ENCODE measurements at regions not wholly inside any gene's neighbourhood (a gene's known extent, or its start where the extent isn't known, plus 50 kb on each side); places are given as distances from the start of the nearest gene placed in this dataset.

- no peak for DNase-seq (ENCODE audit: low spot score)
Observed at GRCh38 chr22:49086181-49086580, 741.5 kb downstream of the BRD1 start.

GRCh38 chr22:49084206-49084605 is 743.5 kb downstream of the BRD1 start:
- no peak for DNase-seq (ENCODE audit: low spot score)

GRCh38 chr22:49083607-49084006 is 744.1 kb downstream of the BRD1 start:
- DNase-seq (ENCODE audit: low spot score) = no peak

- DNase-seq (ENCODE audit: low spot score) = no peak
Observed at GRCh38 chr22:49082451-49082850, 745.2 kb downstream of the BRD1 start.

GRCh38 chr22:49081926-49082325 is 745.7 kb downstream of the BRD1 start:
- no peak for DNase-seq (ENCODE audit: low spot score)

- no peak for DNase-seq (ENCODE audit: low spot score)
Observed at GRCh38 chr22:49081261-49081666, 746.4 kb downstream of the BRD1 start.

GRCh38 chr22:49080631-49081030 is 747.0 kb downstream of the BRD1 start:
- no peak for DNase-seq (ENCODE audit: low spot score)

- DNase-seq (ENCODE audit: low spot score) = no peak
Observed at GRCh38 chr22:49079743-49080500, 747.8 kb downstream of the BRD1 start.

- DNase-seq (ENCODE audit: low spot score) = no peak
Observed at GRCh38 chr22:49079027-49079725, 748.5 kb downstream of the BRD1 start.

- no peak for DNase-seq (ENCODE audit: low spot score)
Observed at GRCh38 chr22:49078076-49078710, 749.5 kb downstream of the BRD1 start.

- DNase-seq (ENCODE audit: low spot score) = no peak
Observed at GRCh38 chr22:49077586-49077985, 750.1 kb downstream of the BRD1 start.

- DNase-seq (ENCODE audit: low spot score) = no peak
Observed at GRCh38 chr22:49077036-49077393, 750.7 kb downstream of the BRD1 start.

GRCh38 chr22:49076300-49077035 is 751.2 kb downstream of the BRD1 start:
- DNase-seq (ENCODE audit: low spot score) = no peak

- DNase-seq (ENCODE audit: low spot score) = no peak
Observed at GRCh38 chr22:49075150-49075549, 752.5 kb downstream of the BRD1 start.

GRCh38 chr22:49073873-49074417 is 753.7 kb downstream of the BRD1 start:
- DNase-seq (ENCODE audit: low spot score) = no peak

GRCh38 chr22:49072996-49073645 is 754.6 kb downstream of the BRD1 start:
- no peak for DNase-seq (ENCODE audit: low spot score)

GRCh38 chr22:49070501-49070900 is 757.2 kb downstream of the BRD1 start:
- no peak for DNase-seq (ENCODE audit: low spot score)

- DNase-seq (ENCODE audit: low spot score) = no peak
Observed at GRCh38 chr22:49068861-49069500, 758.7 kb downstream of the BRD1 start.

- DNase-seq (ENCODE audit: low spot score) = no peak
Observed at GRCh38 chr22:49067504-49067903, 760.2 kb downstream of the BRD1 start.

GRCh38 chr22:49066619-49067018 is 761.1 kb downstream of the BRD1 start:
- DNase-seq (ENCODE audit: low spot score) = peak; percentile 91

- no peak for DNase-seq (ENCODE audit: low spot score)
Observed at GRCh38 chr22:49064836-49065235, 762.8 kb downstream of the BRD1 start.

Measured in umbilical cord (tissue), 1 donor.